ENCODE measurements at regions not wholly inside any gene's neighbourhood (a gene's known extent, or its start where the extent isn't known, plus 50 kb on each side); places are given as distances from the start of the nearest gene placed in this dataset.

DNA sequence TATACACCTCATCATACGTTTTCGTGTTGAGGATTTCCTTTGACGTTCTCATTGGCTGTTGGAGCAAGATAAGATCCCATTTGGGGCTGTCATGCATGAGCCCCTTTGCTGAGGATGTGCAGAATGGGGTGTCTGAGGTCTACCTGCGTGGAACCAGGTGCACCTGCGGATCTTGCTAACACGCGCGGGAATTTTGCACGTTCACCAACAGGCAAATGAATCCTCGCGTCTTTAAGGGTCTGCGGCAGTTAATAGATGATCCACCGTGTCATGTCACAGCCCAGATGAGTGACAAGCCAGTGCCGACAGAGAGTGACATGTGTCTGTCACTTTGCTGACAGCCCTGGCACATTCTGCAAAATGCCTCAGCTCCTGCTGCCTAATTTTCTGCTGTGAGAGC lies 56.3 kb upstream of the SHOX start:
- H3K4me3 Mint-ChIP-seq (ENCODE audit: unreplicated experiment) = no peak overlapping the region
- H3K27ac ChIP-seq (ENCODE audit: low read depth, low read length) = no peak overlapping the region
- no peaks in the 10 kb centered on the region for H3K36me3 Mint-ChIP-seq (ENCODE audit: low read depth, unreplicated experiment)
- no peak overlapping the region for H3K9ac ChIP-seq (ENCODE audit: low read length)
- no peak overlapping the region for H2AFZ ChIP-seq (ENCODE audit: low read depth, low read length)
- H3K4me1 Mint-ChIP-seq (ENCODE audit: low read depth, unreplicated experiment) = no peaks in the 10 kb centered on the region
- H3K27me3 ChIP-seq (ENCODE audit: insufficient read depth, low read length) = no peaks in the 10 kb centered on the region
- no peak for FAIRE-seq
- H3K27ac Mint-ChIP-seq (ENCODE audit: unreplicated experiment) = no peak overlapping the region
- H4K20me1 ChIP-seq (ENCODE audit: insufficient read depth, low read length) = no peaks in the 10 kb centered on the region
- H3K9me3 Mint-ChIP-seq (ENCODE audit: unreplicated experiment) = peaks cover 7% of the 10 kb centered on the region
- peaks cover 9% of the 10 kb centered on the region for H3K9me3 ChIP-seq (ENCODE audit: insufficient read depth, low read depth, low read length)
- H3K36me3 ChIP-seq (ENCODE audit: insufficient read depth, low read length) = no peaks in the 10 kb centered on the region
- no peak overlapping the region for H3K4me2 ChIP-seq (ENCODE audit: low read length)
- no peaks in the 10 kb centered on the region for H3K4me1 ChIP-seq (ENCODE audit: insufficient read depth, low read length)
- TF ChIP-seq, protein P1, sequence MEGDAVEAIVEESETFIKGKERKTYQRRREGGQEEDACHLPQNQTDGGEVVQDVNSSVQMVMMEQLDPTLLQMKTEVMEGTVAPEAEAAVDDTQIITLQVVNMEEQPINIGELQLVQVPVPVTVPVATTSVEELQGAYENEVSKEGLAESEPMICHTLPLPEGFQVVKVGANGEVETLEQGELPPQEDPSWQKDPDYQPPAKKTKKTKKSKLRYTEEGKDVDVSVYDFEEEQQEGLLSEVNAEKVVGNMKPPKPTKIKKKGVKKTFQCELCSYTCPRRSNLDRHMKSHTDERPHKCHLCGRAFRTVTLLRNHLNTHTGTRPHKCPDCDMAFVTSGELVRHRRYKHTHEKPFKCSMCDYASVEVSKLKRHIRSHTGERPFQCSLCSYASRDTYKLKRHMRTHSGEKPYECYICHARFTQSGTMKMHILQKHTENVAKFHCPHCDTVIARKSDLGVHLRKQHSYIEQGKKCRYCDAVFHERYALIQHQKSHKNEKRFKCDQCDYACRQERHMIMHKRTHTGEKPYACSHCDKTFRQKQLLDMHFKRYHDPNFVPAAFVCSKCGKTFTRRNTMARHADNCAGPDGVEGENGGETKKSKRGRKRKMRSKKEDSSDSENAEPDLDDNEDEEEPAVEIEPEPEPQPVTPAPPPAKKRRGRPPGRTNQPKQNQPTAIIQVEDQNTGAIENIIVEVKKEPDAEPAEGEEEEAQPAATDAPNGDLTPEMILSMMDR (IDR thresholded peaks at IDR 0.05; ENCODE audit: insufficient read depth, low read depth, low read length) = no peak
- no peak for TF ChIP-seq EZH2 (IDR thresholded peaks at IDR 0.05; ENCODE audit: insufficient read depth, low read length)
- H3K79me2 ChIP-seq (ENCODE audit: insufficient read depth, low read length) = no peaks in the 10 kb centered on the region
- no peak overlapping the region for H3K4me3 ChIP-seq (ENCODE audit: insufficient read depth, low read depth, low read length)
- no peaks in the 10 kb centered on the region for H3K27me3 Mint-ChIP-seq (ENCODE audit: low read depth, unreplicated experiment)
- DNase-seq (ENCODE audit: low read depth) = no peak

DNA sequence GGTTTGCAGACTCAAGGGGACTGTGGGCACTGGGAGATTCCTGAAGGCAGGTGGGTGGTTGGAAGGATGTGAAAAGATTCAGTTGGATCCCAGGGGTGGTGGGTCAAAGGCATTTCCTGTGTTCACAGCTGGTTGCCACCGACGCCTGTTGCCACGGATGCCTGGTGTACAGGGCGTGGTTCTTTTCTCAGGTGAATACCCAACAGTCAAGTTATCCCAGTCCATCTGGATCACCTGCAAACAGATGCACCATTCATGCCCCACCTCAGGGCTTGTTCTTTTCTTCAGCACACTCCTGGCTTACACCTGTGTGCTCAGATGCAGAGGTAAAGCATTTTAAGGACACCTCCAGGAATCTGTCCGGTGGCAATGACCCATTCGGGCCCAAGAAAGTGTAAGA lies 55.8 kb upstream of the SHOX start:
- no peaks in the 10 kb centered on the region for H3K27me3 Mint-ChIP-seq (ENCODE audit: low read depth, unreplicated experiment)
- Histone ChIP-seq H3K27ac (ENCODE audit: low read depth, low read length) (no peak overlapping the region), H3K9ac (ENCODE audit: low read length) (no peak overlapping the region), H3K4me1 (ENCODE audit: insufficient read depth, low read length) (no peaks in the 10 kb centered on the region), H3K36me3 (ENCODE audit: insufficient read depth, low read length) (no peaks in the 10 kb centered on the region), H3K27me3 (ENCODE audit: insufficient read depth, low read length) (no peaks in the 10 kb centered on the region), H4K20me1 (ENCODE audit: insufficient read depth, low read length) (no peaks in the 10 kb centered on the region), H3K9me3 (ENCODE audit: insufficient read depth, low read depth, low read length) (peaks cover 9% of the 10 kb centered on the region), H3K79me2 (ENCODE audit: insufficient read depth, low read length) (no peaks in the 10 kb centered on the region), H3K4me2 (ENCODE audit: low read length) (no peak overlapping the region), H2AFZ (ENCODE audit: low read depth, low read length) (no peak overlapping the region), H3K4me3 (ENCODE audit: insufficient read depth, low read depth, low read length) (no peak overlapping the region)
- H3K4me3 Mint-ChIP-seq (ENCODE audit: unreplicated experiment) = no peak overlapping the region
- no peak for DNase-seq (ENCODE audit: low read depth)
- no peaks in the 10 kb centered on the region for H3K4me1 Mint-ChIP-seq (ENCODE audit: low read depth, unreplicated experiment)
- TF ChIP-seq EZH2 (IDR thresholded peaks at IDR 0.05; ENCODE audit: insufficient read depth, low read length) = no peak
- TF ChIP-seq, protein P1 (IDR thresholded peaks at IDR 0.05; ENCODE audit: insufficient read depth, low read depth, low read length) = no peak
- FAIRE-seq = no peak
- H3K9me3 Mint-ChIP-seq (ENCODE audit: unreplicated experiment) = peaks cover 7% of the 10 kb centered on the region
- H3K36me3 Mint-ChIP-seq (ENCODE audit: low read depth, unreplicated experiment) = no peaks in the 10 kb centered on the region
- H3K27ac Mint-ChIP-seq (ENCODE audit: unreplicated experiment) = no peak overlapping the region

DNA sequence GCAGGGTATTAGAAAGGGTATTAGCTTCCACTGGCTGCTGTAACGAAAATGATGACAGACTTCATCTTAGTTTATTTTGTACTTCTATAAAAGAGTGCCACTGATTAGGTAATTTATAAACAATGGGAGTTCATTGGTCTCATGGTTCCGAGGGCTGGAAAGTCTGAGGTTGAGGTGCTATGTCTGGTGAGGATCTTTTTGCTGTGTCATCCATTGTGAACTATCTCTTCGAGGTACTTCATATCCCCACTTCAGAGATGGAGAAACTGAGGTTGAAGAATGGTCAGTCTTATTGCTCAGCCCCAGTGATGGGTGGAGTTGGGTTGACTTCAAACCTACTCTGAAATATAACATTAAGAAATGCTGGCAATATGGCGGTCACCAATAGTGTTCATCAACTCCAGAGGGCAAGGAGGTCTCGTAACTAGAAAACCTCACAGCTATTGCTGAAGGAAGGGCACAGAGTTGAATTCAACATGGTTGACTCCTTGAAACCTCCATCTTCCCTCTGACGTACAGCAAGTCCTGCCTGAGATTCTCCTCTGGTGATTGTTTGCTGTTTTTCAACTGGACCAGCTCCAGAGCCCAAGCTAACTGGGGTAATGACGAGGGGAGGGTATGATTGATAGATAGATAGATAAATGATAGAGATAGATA lies 53.6 kb upstream of the SHOX start:
- Histone ChIP-seq H3K4me2 (ENCODE audit: low read length) (no peak overlapping the region), H3K27ac (ENCODE audit: low read depth, low read length) (no peak overlapping the region), H4K20me1 (ENCODE audit: insufficient read depth, low read length) (no peaks in the 10 kb centered on the region), H3K27me3 (ENCODE audit: insufficient read depth, low read length) (no peaks in the 10 kb centered on the region), H3K4me3 (ENCODE audit: insufficient read depth, low read depth, low read length) (no peak overlapping the region), H3K36me3 (ENCODE audit: insufficient read depth, low read length) (no peaks in the 10 kb centered on the region), H2AFZ (ENCODE audit: low read depth, low read length) (no peak overlapping the region), H3K79me2 (ENCODE audit: insufficient read depth, low read length) (no peaks in the 10 kb centered on the region), H3K9me3 (ENCODE audit: insufficient read depth, low read depth, low read length) (peaks cover 12% of the 10 kb centered on the region), H3K9ac (ENCODE audit: low read length) (no peak overlapping the region), H3K4me1 (ENCODE audit: insufficient read depth, low read length) (no peaks in the 10 kb centered on the region)
- H3K27me3 Mint-ChIP-seq (ENCODE audit: low read depth, unreplicated experiment) = no peaks in the 10 kb centered on the region
- H3K9me3 Mint-ChIP-seq (ENCODE audit: unreplicated experiment) = peaks cover 6% of the 10 kb centered on the region
- no peak overlapping the region for H3K4me3 Mint-ChIP-seq (ENCODE audit: unreplicated experiment)
- no peak for FAIRE-seq
- H3K36me3 Mint-ChIP-seq (ENCODE audit: low read depth, unreplicated experiment) = no peaks in the 10 kb centered on the region
- no peak for TF ChIP-seq EZH2 (IDR thresholded peaks at IDR 0.05; ENCODE audit: insufficient read depth, low read length)
- TF ChIP-seq, protein P1 (IDR thresholded peaks at IDR 0.05; ENCODE audit: insufficient read depth, low read depth, low read length) = no peak
- DNase-seq (ENCODE audit: low read depth) = no peak
- H3K27ac Mint-ChIP-seq (ENCODE audit: unreplicated experiment) = no peak overlapping the region
- H3K4me1 Mint-ChIP-seq (ENCODE audit: low read depth, unreplicated experiment) = no peaks in the 10 kb centered on the region

Measured in astrocyte (in vitro differentiated cells and primary cell).